Central memory CD8-positive, alpha-beta T cell (primary cell): ENCODE measurements at regions not wholly inside any gene's neighbourhood (a gene's known extent, or its start where the extent isn't known, plus 50 kb on each side); places are given as distances from the start of the nearest gene placed in this dataset.

Experiments
- ATAC-seq: fragments of 150-1000 bp; cut with Tn5 transposase; replicated peaks from 2 replicates; pipeline ENCODE4 v1.10.0; 2022; ENCODE audit warnings: mild to moderate bottlenecking, moderate FRiP score, moderate number of reproducible peaks; ENCODE audit not compliant: poor library complexity, severe bottlenecking; ENCODE audit errors: extremely low read depth
- DNase-seq, 2 donors: peaks; one replicate each; pipeline ENCODE4 v3.0.0; 2021; ENCODE audit warnings: low spot score in 2 of 2
- H3K27ac Mint-ChIP-seq: one replicate; pipeline ENCODE4 v1.8.0; 2022; ENCODE audit warnings: low read depth, mild to moderate bottlenecking, moderate library complexity, mixed read lengths
- H3K27me3 Mint-ChIP-seq: one replicate; pipeline ENCODE4 v1.8.0; 2022; ENCODE audit warnings: mixed read lengths
- H3K36me3 Mint-ChIP-seq: one replicate; pipeline ENCODE4 v1.8.0; 2022; ENCODE audit warnings: mild to moderate bottlenecking, moderate library complexity, mixed read lengths; ENCODE audit not compliant: insufficient read depth
- H3K4me1 Mint-ChIP-seq: one replicate; pipeline ENCODE4 v1.8.0; 2022; ENCODE audit warnings: mixed read lengths
- H3K4me3 Mint-ChIP-seq: one replicate; pipeline ENCODE4 v1.8.0; 2022; ENCODE audit warnings: mild to moderate bottlenecking, moderate library complexity, mixed read lengths
- H3K9me3 Mint-ChIP-seq: one replicate; pipeline ENCODE4 v1.8.0; 2022; ENCODE audit warnings: mixed read lengths

DNA sequence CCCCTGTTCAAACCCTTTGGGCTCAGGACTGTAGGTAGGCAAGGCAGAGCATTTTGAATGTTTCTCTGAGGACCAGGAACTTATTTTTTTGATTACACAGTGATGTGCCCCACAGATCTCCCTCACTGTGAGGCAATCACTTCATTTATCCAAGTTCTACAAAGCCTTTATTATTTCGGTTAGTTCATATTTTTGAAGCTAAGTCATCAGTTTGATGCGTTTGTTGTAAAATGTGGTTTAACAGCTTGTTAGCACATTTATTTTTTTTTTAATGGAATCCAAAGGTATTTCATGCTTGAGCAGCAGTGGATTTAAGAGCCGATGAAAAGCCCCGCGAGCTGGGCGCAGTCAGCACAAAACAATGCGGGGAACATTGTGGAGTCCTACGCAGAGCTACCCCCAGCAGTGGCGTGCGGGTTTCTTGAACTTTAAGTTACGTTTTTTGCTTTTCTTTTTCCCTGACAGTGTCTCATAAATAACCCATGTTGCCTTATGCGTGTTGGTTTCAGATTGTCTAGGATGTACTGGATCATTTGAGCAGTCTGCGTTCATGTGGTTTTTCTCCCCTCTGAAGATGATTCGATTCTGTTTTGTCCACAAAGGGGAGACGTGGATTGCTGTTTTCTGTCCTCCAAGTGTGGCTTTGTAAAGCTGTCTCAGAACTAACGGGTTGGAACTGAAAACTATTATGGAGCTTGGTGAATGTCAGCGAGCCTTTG is 233.6 kb upstream of the BMP2 start:
- no peak overlapping the region for H3K27ac Mint-ChIP-seq
- H3K36me3 Mint-ChIP-seq: no peaks in the 10 kb centered on the region
- no peak for DNase-seq
- H3K4me3 Mint-ChIP-seq: no peak overlapping the region
- ATAC-seq: no peak
- no peaks in the 10 kb centered on the region for H3K4me1 Mint-ChIP-seq
- H3K27me3 Mint-ChIP-seq: no peaks in the 10 kb centered on the region
- H3K9me3 Mint-ChIP-seq: peaks cover 28% of the 10 kb centered on the region

DNA sequence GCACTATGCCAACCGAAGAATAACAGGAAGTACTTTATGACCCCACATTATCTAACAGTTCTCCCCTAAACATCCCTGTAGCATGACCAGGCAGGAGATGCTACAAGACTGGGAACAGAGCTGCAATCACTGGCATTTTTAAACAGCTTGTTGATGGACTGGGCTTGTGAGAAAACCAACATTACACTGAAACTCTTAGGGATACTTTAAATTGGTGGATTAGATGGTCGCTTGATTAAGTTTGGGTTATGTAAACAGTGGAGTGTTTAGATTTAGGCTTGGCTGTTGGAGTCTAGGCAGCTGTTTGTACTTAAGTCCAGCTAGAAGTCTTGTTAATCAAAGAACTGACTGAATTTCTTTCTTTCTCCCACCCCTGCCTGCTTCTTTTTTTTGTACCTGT is 234.1 kb upstream of the BMP2 start:
- H3K9me3 Mint-ChIP-seq: peaks cover 22% of the 10 kb centered on the region
- H3K4me3 Mint-ChIP-seq: no peak overlapping the region
- no peaks in the 10 kb centered on the region for H3K36me3 Mint-ChIP-seq
- H3K27ac Mint-ChIP-seq: no peak overlapping the region
- DNase-seq: no peak
- H3K4me1 Mint-ChIP-seq: no peaks in the 10 kb centered on the region
- ATAC-seq: no peak
- no peaks in the 10 kb centered on the region for H3K27me3 Mint-ChIP-seq

DNA sequence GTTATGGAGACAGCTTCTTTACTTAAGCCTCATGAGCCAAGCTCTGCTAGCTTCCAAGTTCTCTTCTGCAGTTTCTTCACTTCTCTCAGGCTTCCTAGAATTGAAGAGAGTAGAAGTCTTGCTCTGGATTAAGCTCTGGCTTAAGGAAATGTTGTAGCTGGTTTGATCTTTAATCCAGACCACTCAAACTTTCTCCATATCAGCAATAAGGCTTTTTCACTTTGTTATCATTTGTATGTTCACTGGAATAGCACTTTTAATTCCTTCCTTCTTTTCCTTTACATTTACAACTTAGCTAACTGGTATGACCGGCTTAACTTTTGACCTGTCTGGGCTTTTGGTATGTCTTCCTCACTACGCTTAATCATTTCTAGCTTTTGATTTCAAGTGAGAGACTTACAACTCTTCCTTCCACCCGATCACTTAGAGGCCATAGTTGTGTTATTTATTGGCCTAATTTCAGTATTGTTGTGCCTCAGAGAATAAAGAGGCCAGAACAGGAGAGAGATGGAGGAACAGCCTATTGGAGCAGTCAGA is 236.6 kb upstream of the BMP2 start:
- H3K27me3 Mint-ChIP-seq: no peaks in the 10 kb centered on the region
- no peak overlapping the region for H3K27ac Mint-ChIP-seq
- H3K4me1 Mint-ChIP-seq: no peaks in the 10 kb centered on the region
- no peak overlapping the region for H3K4me3 Mint-ChIP-seq
- no peak for DNase-seq
- no peaks in the 10 kb centered on the region for H3K36me3 Mint-ChIP-seq
- peaks cover 7% of the 10 kb centered on the region for H3K9me3 Mint-ChIP-seq
- ATAC-seq: no peak

DNA sequence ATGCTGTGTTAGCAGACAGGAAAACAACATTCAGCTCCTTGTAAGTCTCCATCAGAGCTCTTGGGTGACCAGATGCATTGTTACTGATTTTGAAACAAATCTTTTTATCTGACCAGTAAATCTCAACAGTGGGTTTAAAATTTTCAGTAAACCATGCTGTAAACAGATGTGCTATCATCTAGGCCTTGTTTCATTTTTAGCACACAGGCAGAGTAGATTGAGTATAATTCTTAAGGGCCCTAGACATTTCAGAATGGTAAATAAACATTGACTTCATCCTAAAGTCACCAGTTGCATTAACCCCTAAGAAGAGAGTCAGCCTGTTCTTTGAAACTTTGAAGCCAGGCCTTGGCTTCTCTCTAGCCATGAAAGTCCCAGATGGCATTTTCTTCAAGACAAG is 237.2 kb upstream of the BMP2 start:
- Mint-ChIP-seq H3K27ac (no peak overlapping the region), H3K36me3 (no peaks in the 10 kb centered on the region), H3K27me3 (no peaks in the 10 kb centered on the region), H3K9me3 (peaks cover 10% of the 10 kb centered on the region), H3K4me1 (no peaks in the 10 kb centered on the region), H3K4me3 (no peak overlapping the region)
- DNase-seq (no peak), ATAC-seq (no peak)

DNA sequence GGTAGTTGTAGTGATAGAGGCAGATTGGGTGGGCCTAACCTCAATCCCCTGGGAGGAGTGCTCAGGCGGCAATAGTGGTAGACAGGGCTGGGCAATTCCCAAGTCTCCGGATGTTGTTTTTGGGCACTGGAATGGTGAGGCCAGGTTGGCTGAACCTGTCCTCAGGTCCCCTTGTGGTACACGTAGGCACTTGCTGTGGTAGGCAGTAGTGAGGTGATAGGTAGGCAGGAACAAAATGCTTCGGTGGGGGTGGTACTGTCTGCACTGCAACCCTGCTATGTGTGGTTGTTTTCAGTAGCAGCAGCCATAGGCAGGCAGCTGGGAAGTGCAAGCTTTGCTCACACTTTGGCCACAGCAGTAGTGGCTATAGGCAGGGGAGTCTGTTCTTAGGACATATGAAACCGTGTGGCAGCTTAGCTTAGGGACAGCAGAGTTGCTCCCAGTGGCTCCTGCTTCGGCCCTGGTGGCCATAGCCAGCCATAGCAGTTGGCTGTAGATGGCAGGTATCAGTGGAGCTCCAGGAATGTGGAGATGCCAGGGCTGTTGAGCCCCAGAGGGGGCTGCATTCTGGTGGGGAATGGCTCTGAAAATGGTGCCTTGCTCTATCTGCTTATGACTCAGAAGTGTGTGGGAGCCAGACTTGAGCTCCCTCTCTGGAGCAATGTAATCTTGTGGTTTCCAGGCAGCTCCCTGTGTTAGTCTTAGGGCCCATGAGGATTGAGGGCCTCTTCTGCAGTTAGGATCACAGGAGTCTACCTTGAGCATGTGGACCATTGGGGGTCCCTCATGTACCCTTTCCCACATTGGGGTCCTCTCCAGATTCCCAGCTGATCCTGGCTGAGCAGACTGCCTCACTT is 241.8 kb upstream of the BMP2 start:
- no peak overlapping the region for H3K27ac Mint-ChIP-seq
- no peaks in the 10 kb centered on the region for H3K4me1 Mint-ChIP-seq
- no peaks in the 10 kb centered on the region for H3K27me3 Mint-ChIP-seq
- H3K36me3 Mint-ChIP-seq: peaks cover 5% of the 10 kb centered on the region
- H3K9me3 Mint-ChIP-seq: peaks cover 22% of the 10 kb centered on the region
- DNase-seq: no peak
- no peak for ATAC-seq
- no peak overlapping the region for H3K4me3 Mint-ChIP-seq

DNA sequence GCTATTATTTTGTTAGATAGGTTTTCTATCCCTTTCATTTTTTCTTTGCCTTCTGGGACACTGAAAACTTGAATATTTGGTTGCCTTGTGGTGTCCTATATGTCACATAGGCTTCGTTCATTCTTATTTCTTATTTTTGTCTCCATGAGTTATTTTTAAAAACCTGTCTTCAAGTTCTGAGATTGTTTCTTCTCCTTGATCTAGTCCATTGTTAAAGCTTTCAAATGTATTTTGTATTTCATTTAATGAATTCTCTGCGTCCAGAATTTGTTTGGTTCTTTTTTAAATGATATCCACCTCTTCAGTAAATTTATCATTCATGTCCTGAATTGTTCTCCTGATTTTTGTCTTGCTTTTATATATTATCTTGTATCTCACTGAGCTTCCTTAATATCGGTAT is 243.2 kb upstream of the BMP2 start:
- Mint-ChIP-seq H3K4me3 (no peak overlapping the region), H3K27ac (no peak overlapping the region), H3K27me3 (no peaks in the 10 kb centered on the region), H3K36me3 (peaks cover 5% of the 10 kb centered on the region), H3K9me3 (peaks cover 32% of the 10 kb centered on the region), H3K4me1 (no peaks in the 10 kb centered on the region)
- no peak for DNase-seq
- no peak for ATAC-seq

DNA sequence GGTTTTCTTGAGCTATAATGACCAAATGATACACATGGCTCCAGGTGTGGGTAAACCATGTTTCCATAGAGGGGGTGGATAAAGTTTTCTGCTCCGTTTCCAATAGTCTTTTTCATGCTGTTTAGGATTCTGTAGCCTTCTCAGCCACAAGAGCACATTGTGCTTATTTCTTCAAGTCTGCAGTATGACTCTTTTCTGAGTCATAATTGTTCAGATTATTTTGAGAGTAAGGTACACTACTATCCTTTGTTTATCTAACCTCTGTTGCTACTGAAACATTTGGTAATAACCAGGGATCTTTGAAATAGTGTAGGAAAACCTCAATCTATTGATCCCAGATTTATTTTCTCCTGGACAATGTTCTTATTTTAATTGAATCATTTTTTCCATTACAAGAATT is 247.9 kb upstream of the BMP2 start:
- H3K9me3 Mint-ChIP-seq: peaks cover 22% of the 10 kb centered on the region
- H3K27me3 Mint-ChIP-seq: no peaks in the 10 kb centered on the region
- no peaks in the 10 kb centered on the region for H3K4me1 Mint-ChIP-seq
- no peak overlapping the region for H3K27ac Mint-ChIP-seq
- no peaks in the 10 kb centered on the region for H3K36me3 Mint-ChIP-seq
- no peak for ATAC-seq
- no peak overlapping the region for H3K4me3 Mint-ChIP-seq
- no peak for DNase-seq

DNA sequence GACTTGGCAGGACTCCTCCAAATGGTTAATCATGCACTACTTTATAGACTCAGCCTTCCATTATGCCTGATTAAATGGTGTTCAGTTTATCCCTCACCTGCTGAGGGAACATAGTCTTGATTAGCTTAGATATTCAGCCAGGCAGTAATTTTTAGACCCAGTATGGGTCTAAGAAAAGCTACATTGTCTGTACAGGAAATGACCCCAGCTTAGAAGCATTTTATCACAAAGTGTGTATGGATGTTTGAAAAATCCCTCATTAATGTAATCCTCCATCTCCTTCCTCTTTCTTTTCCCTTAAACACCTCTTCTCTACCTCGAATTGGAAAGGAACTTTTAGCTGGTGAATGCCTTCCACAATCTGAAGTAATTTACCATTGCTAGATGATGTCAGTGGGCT is 252.2 kb upstream of the BMP2 start:
- Mint-ChIP-seq H3K27me3 (no peaks in the 10 kb centered on the region), H3K27ac (no peak overlapping the region), H3K4me3 (no peak overlapping the region), H3K36me3 (no peaks in the 10 kb centered on the region), H3K4me1 (no peaks in the 10 kb centered on the region), H3K9me3 (peaks cover 9% of the 10 kb centered on the region)
- ATAC-seq (no peak), DNase-seq (no peak)

DNA sequence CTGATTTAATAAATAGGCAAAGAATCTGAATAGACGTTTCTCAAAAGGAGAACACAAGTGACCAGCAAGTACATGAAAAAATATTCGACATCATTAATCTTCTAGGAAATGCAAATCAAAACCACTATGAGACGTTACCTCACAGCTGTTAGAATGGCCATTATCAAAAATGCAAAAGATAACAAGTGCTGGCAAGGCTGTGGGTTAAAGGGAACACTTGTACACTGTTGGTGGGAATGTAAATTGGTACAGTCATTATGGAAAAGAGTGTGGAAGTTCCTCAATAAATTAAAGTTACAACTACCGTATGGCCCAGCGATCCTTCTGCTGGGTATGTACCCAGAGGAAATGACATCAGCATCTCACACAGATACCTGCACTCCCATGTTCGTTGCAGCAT is 253.9 kb upstream of the BMP2 start:
- H3K9me3 Mint-ChIP-seq: peaks cover 5% of the 10 kb centered on the region
- DNase-seq: no peak
- H3K27ac Mint-ChIP-seq: no peak overlapping the region
- H3K4me1 Mint-ChIP-seq: no peaks in the 10 kb centered on the region
- ATAC-seq: no peak
- H3K4me3 Mint-ChIP-seq: no peak overlapping the region
- H3K36me3 Mint-ChIP-seq: no peaks in the 10 kb centered on the region
- no peaks in the 10 kb centered on the region for H3K27me3 Mint-ChIP-seq

DNA sequence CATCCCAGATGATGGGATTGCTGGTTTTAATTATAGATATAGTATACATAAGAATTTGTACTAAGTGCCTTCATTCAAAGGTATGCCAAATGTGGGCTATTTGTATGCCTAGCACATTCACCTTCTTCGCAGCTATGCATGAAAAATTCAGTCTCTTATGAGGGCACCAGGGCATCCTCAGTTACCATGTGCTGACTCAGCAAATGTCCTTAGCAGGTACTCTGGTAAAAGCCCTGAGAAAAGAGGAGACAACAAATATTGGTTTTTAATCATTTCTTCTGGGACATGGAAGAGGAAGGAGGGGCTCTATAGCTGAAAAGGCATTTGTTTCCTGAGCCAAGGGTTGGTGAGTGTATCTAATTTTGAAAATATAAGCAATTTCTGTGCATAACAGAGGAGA is 258.1 kb upstream of the BMP2 start:
- peaks cover 11% of the 10 kb centered on the region for H3K9me3 Mint-ChIP-seq
- no peaks in the 10 kb centered on the region for H3K4me1 Mint-ChIP-seq
- H3K27me3 Mint-ChIP-seq: no peaks in the 10 kb centered on the region
- no peaks in the 10 kb centered on the region for H3K36me3 Mint-ChIP-seq
- H3K4me3 Mint-ChIP-seq: no peak overlapping the region
- no peak overlapping the region for H3K27ac Mint-ChIP-seq
- ATAC-seq (no peak), DNase-seq (no peak)

DNA sequence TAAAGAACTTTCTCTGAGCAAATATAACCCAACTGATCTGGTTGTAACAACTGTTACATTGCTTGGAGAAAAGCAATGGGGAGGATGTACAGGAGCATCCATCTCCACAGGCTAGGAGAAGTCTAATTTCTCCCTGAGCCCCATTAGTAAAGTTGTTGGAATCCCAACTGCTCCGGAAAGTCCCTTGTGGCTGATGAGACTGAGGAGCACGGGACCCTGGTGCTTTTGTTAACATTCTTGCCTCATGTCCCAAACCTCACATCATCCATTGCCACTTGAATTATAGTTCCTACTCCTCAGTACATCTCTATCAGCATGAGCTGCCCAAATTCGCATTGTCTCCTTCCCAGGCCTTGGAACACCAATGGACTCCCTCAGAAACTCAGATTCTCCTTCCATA is 260.6 kb upstream of the BMP2 start:
- H3K36me3 Mint-ChIP-seq: peaks cover 1% of the 10 kb centered on the region
- peaks cover 11% of the 10 kb centered on the region for H3K9me3 Mint-ChIP-seq
- H3K4me3 Mint-ChIP-seq: no peak overlapping the region
- no peak overlapping the region for H3K27ac Mint-ChIP-seq
- DNase-seq (no peak), ATAC-seq (no peak)
- no peaks in the 10 kb centered on the region for H3K27me3 Mint-ChIP-seq
- H3K4me1 Mint-ChIP-seq: no peaks in the 10 kb centered on the region

DNA sequence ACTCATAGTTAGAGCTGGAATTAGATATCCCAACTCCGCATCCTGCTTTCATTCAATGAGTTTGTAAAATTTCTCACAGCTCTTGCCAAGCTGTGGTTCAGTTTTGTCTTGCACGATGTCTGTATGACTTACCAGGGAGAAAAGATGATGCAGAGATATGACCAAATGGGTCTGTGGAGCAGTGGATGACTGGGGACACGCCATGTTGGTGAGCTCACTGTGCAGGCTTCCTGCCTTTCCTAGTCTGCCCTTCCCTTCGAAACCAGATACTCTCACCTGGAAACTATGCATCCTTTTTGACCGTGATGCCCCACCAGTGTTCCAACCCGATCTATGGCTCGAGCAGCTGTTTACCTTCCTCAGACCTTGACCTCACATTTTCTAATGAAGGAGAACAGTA is 262.7 kb upstream of the BMP2 start:
- Mint-ChIP-seq H3K4me3 (no peak overlapping the region), H3K9me3 (peaks cover 11% of the 10 kb centered on the region), H3K36me3 (peaks cover 1% of the 10 kb centered on the region), H3K4me1 (no peaks in the 10 kb centered on the region), H3K27me3 (no peaks in the 10 kb centered on the region), H3K27ac (no peak overlapping the region)
- ATAC-seq (no peak), DNase-seq (no peak)

DNA sequence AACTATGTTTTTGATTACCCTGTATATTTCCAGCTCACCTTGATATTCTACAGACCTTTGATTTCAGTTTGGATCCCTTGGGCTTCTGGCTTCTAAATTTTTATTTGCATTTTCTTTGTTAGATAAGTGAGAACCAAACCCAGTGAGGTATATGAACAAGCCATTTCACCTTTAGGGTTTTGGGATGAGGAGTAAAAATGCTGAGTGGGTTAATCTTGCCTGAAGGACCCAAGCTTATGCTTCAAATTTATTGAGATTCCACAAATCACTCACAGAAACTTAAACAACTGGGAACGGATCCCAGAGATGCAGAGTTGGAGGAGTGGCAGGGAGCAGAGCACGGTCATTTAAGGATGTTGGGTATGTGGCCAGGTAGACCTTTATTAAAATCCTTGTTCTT is 263.3 kb upstream of the BMP2 start:
- ATAC-seq (no peak), DNase-seq (no peak)
- H3K4me1 Mint-ChIP-seq: no peaks in the 10 kb centered on the region
- peaks cover 6% of the 10 kb centered on the region for H3K9me3 Mint-ChIP-seq
- no peak overlapping the region for H3K27ac Mint-ChIP-seq
- no peak overlapping the region for H3K4me3 Mint-ChIP-seq
- H3K27me3 Mint-ChIP-seq: no peaks in the 10 kb centered on the region
- H3K36me3 Mint-ChIP-seq: peaks cover 1% of the 10 kb centered on the region
